Spleen (tissue), 11 donors: ENCODE measurements at regions not wholly inside any gene's neighbourhood (a gene's known extent, or its start where the extent isn't known, plus 50 kb on each side); places are given as distances from the start of the nearest gene placed in this dataset.

Source experiments
- DNase-seq: peaks from one replicate; pipeline ENCODE4 v3.0.0-alpha.2; 2020
- H3K27ac ChIP-seq, 8 donors: fragments of 200-600 bp; sonication (generic) in 7 of 8; 1 replicate in 4 of 8; 2 replicates in 4 of 8; pipeline versions ENCODE4 v1.5.0 to v1.8.0; 2016 to 2021; ENCODE audit warnings: inconsistent platforms in 4 of 8, mild to moderate bottlenecking in 4 of 8, moderate library complexity in 1 of 8
- H3K27me3 ChIP-seq, 7 donors: fragments of 200-600 bp; sonication (generic) in 6 of 7; replicated peaks in 1 of 7; 1 replicate in 4 of 7; 2 replicates in 3 of 7; pipeline versions ENCODE4 v1.5.0 to v1.8.0; 2016 to 2021; ENCODE audit warnings: inconsistent platforms in 3 of 7, mild to moderate bottlenecking in 1 of 7
- H3K36me3 ChIP-seq, 6 donors: fragments of 200-600 bp; sonication (generic) in 5 of 6; 1 replicate in 4 of 6; 2 replicates in 2 of 6; pipeline versions ENCODE4 v1.5.0 to v1.8.0; 2016 to 2021; ENCODE audit warnings: inconsistent platforms in 2 of 6
- H3K4me1 ChIP-seq, 6 donors: fragments of 200-600 bp; sonication (generic) in 5 of 6; 1 replicate in 3 of 6; 2 replicates in 3 of 6; pipeline versions ENCODE4 v1.5.0 to v1.8.0; 2016 to 2021; ENCODE audit warnings: inconsistent platforms in 3 of 6
- H3K4me3 ChIP-seq, 8 donors: fragments of 200-600 bp; sonication (generic) in 7 of 8; 1 replicate in 4 of 8; 2 replicates in 4 of 8; pipeline versions ENCODE4 v1.5.0 to v1.8.0; 2016 to 2021; ENCODE audit warnings: inconsistent platforms in 4 of 8, mild to moderate bottlenecking in 4 of 8, moderate library complexity in 2 of 8
- H3K9me3 ChIP-seq, 8 donors: fragments of 200-600 bp; sonication (generic) in 7 of 8; 1 replicate in 4 of 8; 2 replicates in 4 of 8; pipeline versions ENCODE4 v1.5.0 to v1.8.0; 2016 to 2021; ENCODE audit warnings: inconsistent platforms in 4 of 8
- POLR2A ChIP-seq, 3 donors: fragments of 450-650 bp; IDR thresholded peaks; one replicate each; pipeline ENCODE4 v1.5.1; 2017; ENCODE audit warnings: antibody characterized with exemption in 3 of 3, mild to moderate bottlenecking in 1 of 3
- POLR2AphosphoS5 ChIP-seq, 3 donors: sonication (generic); formaldehyde crosslinking; IDR thresholded peaks; one replicate each; pipeline ENCODE4 v1.5.1; 2017; ENCODE audit warnings: antibody characterized with exemption in 3 of 3
- WGBS, 5 donors: extraction: QIAGEN DNeasy Blood & Tissue Kit in 3 of 5; methylation state at CpG; one replicate each; pipeline versions ENCODE4 v1.1.5 to v1.1.7; 2013 to 2018; 5-methylcytosine and 5-hydroxymethylcytosine counted together
- intact Hi-C: fragments of 100-400 bp; cut with DNase I; formaldehyde crosslinking; loops from one replicate; pipeline ENCODE4 v1.15.0; 2023; ENCODE audit warnings: low total_unique reads
- TF ChIP-seq, protein P1 (sequence below), 11 experiments: fragments of 200-600 bp in 7 of 11; fragments of 450-650 bp in 4 of 11; sonication (generic) in 4 of 11; IDR thresholded peaks in 8 of 11; conservative IDR thresholded peaks in 3 of 11; 1 replicate in 7 of 11; 2 replicates in 4 of 11; pipeline versions ENCODE4 v1.4.0 to v1.8.0; 2016 to 2021; ENCODE audit warnings: antibody characterized with exemption in 11 of 11, inconsistent platforms in 4 of 11, mild to moderate bottlenecking in 1 of 11
- donor health status: healthy with polysubstance abuse.
- donor health status: DM: no; HTN: no; CAD: no; lungs with moderate emphysema.
- donor health status: DM: no; HTN: no; CAD: no.
- donor health status: Bipolar disorder and iron deficiency.
- donor health status: healthy.
- donor health status: DM: no; HTN: no; CAD: no.
- donor health status: DM: yes; HTN: yes; CAD: no.

DNA sequence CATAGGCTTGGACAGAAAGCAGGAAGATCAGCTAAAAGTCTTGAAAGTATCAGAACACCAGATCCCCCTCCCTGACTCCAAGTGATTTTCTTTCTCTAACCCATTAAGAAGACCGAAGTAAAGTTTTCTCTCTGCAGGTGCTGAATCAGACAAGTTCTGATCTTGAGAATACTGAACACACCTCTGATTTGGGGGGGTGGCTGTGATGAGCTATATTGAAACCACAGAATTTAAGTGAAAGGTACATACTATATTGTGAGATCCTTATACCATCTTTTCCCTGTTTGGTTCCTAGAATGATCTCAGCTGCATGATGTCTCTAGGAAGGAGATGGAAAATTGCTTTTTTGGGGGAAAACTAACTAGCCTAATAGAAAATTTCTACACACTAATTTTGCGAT is 196.0 kb downstream of the DIPK2A start:
- intact Hi-C loops = no loop called here
- 84 to 98% (median 92%) methylated on average over 2 of the region's 2 CpGs for WGBS, 5 donors
- no peaks in the 10 kb centered on the region for H3K4me1 ChIP-seq
- H3K9me3 ChIP-seq = no peaks in the 10 kb centered on the region
- no peak for DNase-seq
- no peak overlapping the region for H3K27ac ChIP-seq
- TF ChIP-seq POLR2A (IDR thresholded peaks at IDR 0.05) (no peak), POLR2AphosphoS5 (IDR thresholded peaks at IDR 0.05) (no peak)
- TF ChIP-seq, protein P1, sequence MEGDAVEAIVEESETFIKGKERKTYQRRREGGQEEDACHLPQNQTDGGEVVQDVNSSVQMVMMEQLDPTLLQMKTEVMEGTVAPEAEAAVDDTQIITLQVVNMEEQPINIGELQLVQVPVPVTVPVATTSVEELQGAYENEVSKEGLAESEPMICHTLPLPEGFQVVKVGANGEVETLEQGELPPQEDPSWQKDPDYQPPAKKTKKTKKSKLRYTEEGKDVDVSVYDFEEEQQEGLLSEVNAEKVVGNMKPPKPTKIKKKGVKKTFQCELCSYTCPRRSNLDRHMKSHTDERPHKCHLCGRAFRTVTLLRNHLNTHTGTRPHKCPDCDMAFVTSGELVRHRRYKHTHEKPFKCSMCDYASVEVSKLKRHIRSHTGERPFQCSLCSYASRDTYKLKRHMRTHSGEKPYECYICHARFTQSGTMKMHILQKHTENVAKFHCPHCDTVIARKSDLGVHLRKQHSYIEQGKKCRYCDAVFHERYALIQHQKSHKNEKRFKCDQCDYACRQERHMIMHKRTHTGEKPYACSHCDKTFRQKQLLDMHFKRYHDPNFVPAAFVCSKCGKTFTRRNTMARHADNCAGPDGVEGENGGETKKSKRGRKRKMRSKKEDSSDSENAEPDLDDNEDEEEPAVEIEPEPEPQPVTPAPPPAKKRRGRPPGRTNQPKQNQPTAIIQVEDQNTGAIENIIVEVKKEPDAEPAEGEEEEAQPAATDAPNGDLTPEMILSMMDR (IDR thresholded peaks at IDR 0.05 in 8 of 11, conservative IDR thresholded peaks at IDR 0.05 in 3 of 11) = no peak
- no peak overlapping the region for H3K4me3 ChIP-seq
- no peaks in the 10 kb centered on the region for H3K36me3 ChIP-seq
- no peaks in the 10 kb centered on the region for H3K27me3 ChIP-seq

- intact Hi-C loops = no loop called here
- DNase-seq = no peak
- Histone ChIP-seq H3K4me3 (no peak overlapping the region), H3K9me3 (peaks cover 0 to 7% (median 0%) of the 10 kb centered on the region in 8 donors), H3K27me3 (no peaks in the 10 kb centered on the region), H3K27ac (no peak overlapping the region), H3K36me3 (no peaks in the 10 kb centered on the region), H3K4me1 (no peaks in the 10 kb centered on the region)
- 80 to 97% (median 94%) methylated on average over 1 of the region's 1 CpG for WGBS, 5 donors
- TF ChIP-seq POLR2A (IDR thresholded peaks at IDR 0.05) (no peak), POLR2AphosphoS5 (IDR thresholded peaks at IDR 0.05) (no peak)
- TF ChIP-seq, protein P1 (IDR thresholded peaks at IDR 0.05 in 8 of 11, conservative IDR thresholded peaks at IDR 0.05 in 3 of 11) = no peak
These were observed 201.9 kb downstream of the DIPK2A start for GRCh38 chr3:144173491-144173890.

GRCh38 chr3:144175644-144176425 is 204.2 kb downstream of the DIPK2A start:
- intact Hi-C loops = no loop called here
- no peak for DNase-seq
- WGBS, 5 donors = 93 to 97% (median 95%) methylated on average over 21 of the region's 21 CpGs
- H3K9me3 ChIP-seq = peaks cover 0 to 7% (median 0%) of the 10 kb centered on the region in 8 donors
- no peak for TF ChIP-seq POLR2AphosphoS5 (IDR thresholded peaks at IDR 0.05)
- TF ChIP-seq, protein P1 (IDR thresholded peaks at IDR 0.05 in 8 of 11, conservative IDR thresholded peaks at IDR 0.05 in 3 of 11) = no peak
- H3K4me3 ChIP-seq = no peak overlapping the region
- H3K27ac ChIP-seq = no peak overlapping the region
- H3K4me1 ChIP-seq = no peaks in the 10 kb centered on the region
- no peaks in the 10 kb centered on the region for H3K27me3 ChIP-seq
- H3K36me3 ChIP-seq = no peaks in the 10 kb centered on the region

GRCh38 chr3:144177649-144178048 is 206.0 kb downstream of the DIPK2A start:
- TF ChIP-seq POLR2A (IDR thresholded peaks at IDR 0.05) = no peak
- H3K36me3 ChIP-seq = no peaks in the 10 kb centered on the region
- H3K27ac ChIP-seq = no peak overlapping the region
- no peaks in the 10 kb centered on the region for H3K27me3 ChIP-seq
- H3K4me1 ChIP-seq = no peaks in the 10 kb centered on the region
- no peak for DNase-seq
- 89 to 100% (median 95%) methylated on average over 2 of the region's 2 CpGs for WGBS, 5 donors
- H3K4me3 ChIP-seq = no peak overlapping the region
- H3K9me3 ChIP-seq = peaks cover 0 to 7% (median 0%) of the 10 kb centered on the region in 8 donors
- intact Hi-C loops = no loop called here
